GM18858 (cell line): ENCODE measurements at regions not wholly inside any gene's neighbourhood (a gene's known extent, or its start where the extent isn't known, plus 50 kb on each side); places are given as distances from the start of the nearest gene placed in this dataset.

ENCODE experiments used
- ATAC-seq: cut with Tn5 transposase; IDR thresholded peaks from one replicate; pipeline ENCODE4 v1.9.1; 2021; ENCODE audit not compliant: unreplicated experiment

DNA sequence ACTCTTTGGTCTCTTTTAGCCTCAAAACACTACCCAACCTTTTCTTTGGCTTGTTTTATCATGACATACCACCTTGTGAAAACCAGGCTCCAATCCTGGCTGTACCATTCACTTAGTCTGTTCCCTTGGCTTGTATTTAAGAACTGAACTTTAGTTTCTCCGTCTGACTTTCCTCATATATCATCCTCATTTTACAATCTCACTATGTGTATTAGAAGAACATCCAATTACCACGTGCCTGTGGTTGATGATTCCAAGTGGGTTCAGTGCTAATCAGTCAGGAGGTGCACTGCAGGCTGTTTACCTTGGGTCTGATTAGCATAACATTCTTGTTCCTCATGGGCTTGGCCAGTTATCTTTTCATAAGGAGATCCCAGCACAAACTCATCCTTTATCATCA, 144.8 kb upstream of the KLF14 start:
- no peak for ATAC-seq

DNA sequence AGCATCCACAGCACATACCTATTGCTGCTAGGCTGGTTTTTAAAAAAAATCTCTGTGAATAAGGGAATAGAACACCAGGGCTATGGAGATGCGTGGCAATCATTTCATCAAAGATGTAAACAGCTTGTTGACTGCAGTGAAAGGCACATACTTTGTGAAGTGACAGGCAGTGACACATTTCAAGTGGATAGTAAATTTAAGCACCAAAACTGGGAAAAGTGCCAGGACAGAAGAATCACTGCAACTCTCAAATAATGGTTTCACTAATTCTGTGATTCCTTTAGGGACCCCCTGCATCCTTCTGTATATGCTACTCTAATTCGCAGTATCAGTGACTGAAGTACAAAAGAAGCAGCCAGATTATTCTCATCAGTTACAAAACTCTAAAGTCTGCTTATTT, 145.2 kb upstream of the KLF14 start:
- no peak for ATAC-seq

DNA sequence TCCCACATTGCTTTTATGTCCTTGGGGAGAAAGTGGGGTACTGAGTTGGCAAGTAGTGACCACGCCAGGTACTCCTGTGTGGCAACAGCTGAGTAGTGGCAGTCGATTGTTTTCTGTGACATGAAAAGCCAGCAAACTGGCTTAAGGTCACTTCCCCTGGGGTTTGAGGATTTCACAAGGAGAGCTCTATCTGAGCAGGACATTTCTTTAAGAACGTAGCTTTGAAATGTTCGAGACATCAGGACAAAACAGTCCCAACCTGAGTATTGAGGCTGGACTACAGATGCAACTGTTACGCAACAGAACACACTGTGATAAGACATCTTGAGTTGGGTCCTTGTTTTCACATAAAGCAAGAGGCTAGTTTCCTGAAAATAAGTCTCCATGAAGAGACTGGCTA, 146.7 kb upstream of the KLF14 start:
- no peak for ATAC-seq

DNA sequence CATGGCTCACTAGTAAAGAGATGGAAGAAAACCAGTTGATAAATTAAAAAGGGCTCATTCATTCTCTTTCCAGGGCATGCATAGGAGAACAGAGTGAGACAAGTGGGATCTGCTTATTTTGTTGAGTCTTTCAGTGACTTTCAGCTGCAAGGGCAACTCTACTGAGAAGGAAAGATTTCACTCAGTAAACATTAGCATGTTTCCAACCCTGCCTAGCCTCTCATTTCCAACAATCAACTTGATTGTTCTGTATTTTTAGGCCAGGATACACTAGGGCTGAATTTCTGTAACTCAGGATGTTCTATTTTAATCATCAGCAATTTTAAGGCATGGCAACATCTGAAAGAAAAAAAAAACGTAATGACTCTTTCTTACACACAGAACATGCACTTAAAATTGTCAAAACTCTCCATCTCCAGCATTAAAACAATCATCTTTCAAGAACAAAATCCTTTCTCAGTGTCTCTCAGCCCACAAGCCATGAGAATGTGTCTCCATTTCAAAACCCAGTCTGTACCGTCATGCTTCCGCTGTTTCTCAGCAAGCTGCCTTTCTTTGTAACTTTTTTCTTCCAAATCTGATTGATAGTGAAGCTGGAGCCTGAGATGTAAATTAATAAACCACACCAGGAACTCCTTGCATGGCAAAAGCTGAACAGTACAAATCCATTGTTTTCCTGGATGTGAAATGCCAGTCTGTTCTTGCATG, 147.2 kb upstream of the KLF14 start:
- ATAC-seq, result no peak

DNA sequence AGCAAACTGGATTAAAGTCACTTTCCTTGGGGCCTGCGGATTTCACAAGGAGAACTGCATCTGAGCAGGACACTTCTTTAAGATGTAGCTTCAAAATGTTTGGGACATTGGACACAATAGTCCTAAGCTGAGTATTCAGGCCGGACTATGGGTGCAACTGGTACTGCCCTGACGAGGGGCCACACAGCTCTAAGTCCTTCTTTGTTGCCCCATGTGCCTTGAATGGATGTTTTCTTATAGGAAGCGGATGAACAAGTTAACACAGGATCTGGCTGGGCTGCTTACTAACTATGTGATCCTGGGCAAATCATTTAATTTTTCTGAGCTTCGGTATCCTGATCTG, 147.8 kb upstream of the KLF14 start:
- ATAC-seq, result no peak

DNA sequence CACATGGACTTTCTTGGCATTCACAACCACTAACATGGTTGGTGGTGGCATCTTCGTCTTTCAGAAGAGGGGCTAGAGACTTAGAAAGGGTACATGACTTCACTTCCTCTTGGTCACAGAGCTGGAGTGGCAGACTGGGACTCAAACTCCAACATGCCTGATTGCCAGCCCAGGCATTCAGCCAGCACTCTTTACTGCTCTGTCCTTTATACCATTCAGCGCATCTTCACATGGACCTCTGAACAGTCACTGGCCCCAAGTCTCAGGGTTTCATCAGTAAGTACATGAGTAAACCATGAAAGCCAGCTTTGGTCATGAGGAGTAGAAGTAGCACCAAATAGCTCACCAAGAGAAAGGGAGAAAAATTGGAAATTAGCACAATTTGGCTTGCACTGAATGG, 148.4 kb upstream of the KLF14 start:
- ATAC-seq, result no peak

DNA sequence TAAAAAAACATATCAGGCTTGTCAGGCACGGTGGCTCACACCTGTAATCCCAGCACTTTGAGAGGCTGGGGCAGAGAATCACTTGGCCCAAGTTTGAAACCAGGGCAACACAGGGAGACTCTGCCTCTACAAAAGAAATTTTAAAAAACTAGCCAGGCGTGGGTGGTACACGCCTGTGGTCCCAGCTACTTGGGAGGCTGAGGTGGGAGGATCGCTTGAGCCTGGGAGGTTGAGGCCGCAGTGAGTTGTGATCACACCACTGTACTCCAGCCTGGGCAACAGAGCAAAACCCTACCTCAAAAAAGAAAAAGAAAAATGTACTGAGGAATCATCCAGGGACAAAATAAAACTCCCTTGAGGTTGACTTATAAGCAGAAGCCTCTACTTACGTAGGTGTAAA, 149.9 kb upstream of the KLF14 start:
- no peak for ATAC-seq

DNA sequence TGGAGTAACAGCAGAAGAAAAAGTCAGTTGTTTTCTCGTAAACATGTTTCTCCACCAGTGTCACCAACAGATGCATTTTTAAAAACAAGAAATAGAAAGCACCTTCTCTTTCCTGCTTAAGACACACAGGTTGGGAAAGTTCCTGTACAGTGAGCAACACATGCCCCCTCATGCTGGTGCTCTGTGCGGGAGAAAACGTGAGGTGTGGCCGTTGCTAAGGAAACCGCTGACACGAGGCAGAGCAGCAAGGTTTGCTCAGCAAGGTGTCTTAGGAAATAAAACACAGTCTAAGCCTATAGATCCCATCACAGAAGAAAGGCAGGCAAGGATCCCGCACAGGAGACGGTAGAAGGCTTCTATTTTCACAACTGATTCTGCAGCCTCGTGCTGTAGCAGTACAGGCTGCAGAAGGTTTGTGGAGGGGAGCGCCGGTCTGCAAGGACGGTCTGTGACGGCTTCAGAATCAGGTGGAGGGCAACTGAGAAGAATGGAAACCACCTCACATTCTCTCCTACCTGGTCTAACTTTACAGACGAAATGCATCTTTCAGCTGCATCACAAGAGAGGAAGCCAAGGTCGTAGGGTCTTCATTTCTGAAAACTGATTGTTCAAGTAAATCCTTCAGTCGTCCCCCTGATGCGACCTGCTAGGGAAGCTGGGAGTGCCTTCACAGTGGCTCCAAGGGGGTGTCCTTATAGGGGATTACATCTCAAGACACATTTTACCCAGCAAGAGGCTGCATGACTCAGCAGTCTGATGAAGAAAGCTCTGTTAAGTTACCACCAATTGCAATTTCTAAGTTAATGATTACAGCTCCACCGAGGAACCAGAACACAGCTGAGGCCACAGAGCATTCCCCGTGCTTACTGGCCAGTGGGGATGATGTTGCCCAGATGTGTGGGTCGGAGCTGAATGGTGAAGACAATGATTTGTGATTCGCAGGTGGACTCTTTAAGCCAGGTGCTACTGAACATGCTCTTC, 150.7 kb upstream of the KLF14 start:
- ATAC-seq, result no peak

DNA sequence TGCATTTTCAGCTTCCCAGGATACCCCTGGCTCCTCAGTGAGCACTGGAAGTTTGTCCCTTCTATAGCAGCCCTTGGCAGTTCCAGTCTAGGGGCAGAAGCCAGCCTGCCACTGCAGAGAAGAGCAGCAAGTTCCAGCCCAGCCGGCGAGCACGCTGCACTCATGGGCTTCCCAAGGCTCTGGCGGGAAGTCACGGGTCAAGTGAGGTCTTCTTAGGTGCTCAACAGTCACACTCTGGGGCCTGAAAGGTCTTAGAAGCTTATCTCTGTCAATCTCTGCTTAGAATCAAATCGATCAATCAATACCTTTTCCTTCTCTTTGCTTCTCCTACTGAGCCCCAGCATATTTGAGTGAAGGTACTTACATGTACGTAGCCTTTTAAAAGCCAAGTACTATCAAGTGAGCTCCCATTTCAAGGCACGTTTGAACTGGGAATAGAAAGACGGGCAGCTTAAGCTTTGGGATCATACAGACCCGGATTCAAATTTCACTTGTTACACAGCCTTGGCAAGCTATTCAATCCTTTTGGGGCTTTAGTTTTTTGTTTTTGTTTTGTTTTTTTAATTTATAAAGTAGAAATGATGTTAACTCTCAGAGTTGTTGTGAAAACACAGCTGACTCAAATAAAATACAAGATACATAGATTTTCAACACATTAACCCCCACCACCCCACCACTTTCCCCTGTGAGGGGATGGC, 152.6 kb upstream of the KLF14 start:
- no peak for ATAC-seq

DNA sequence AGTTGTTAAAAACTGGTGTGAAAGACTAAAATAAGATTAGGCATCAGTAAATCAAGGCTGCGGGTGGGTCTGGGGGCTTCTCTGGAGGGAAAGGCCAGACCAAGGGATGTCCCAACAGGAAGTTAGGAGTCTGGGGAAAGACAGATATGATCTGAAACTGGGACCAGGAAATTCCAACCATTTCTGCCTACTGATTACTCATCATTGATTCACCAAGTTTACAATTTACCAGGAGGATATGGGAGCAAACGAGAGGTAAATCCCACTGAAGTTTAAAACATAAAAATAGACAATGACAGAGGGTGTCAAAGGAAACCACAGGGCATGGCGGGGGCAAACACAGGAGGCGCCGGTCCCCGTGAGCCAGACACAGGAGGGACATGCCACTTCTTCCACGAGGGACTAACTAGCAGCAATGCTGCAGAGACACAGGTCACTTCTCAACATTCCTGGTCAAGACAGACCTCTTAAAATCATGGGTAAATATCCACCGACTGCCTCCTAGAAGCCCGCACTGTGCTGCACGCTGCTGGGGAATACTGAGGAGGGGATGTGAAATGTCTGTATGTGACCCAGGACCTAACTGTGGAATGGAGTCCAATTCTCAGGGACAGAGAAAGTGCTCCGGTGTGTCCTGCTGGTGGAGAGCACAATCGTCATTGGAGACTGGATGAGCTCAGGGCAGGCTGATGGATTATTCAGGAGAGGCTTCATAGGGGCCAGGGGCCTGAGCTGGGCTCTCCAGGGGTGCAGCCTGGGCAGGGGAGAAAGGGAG, 153.4 kb upstream of the KLF14 start:
- ATAC-seq, result no peak

DNA sequence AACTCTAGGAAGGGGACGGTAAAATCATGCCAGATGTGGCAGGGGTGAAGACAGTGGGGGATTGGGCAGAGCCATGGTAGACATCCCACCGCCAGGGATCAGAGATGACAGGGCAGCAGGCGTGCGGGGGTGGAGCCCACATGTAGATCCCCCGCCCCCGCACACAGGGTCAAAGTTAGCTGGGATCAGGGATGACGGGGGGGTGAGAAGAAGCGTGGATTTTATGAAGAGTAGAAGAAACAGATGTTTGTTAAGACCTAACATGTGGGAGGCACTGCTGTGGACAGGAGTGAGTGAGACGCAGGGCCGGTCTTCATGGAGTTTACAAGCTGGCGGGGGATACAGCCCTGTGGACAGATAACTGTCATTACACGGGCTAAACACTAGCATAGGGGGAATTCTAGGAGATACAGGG, 154.0 kb upstream of the KLF14 start:
- no peak for ATAC-seq

DNA sequence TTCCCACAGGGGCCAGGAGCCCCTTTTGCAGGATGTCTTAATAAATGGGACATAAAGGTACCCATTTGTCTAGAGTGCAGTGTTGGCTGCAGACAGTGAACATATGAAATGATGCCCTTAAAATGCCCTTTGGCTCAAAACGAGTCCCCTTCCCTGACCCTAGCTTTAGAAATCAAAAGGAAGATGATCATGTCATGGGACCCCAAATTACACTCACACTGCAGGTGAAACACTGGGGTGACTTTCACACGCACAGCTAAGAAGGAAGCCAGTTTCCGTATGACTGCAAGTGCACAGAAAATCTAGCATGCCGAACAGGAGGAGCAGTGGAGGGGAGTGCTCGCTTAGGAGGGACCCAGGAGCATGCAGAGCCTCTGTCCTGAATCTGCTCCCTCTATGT, 154.5 kb upstream of the KLF14 start:
- no peak for ATAC-seq

DNA sequence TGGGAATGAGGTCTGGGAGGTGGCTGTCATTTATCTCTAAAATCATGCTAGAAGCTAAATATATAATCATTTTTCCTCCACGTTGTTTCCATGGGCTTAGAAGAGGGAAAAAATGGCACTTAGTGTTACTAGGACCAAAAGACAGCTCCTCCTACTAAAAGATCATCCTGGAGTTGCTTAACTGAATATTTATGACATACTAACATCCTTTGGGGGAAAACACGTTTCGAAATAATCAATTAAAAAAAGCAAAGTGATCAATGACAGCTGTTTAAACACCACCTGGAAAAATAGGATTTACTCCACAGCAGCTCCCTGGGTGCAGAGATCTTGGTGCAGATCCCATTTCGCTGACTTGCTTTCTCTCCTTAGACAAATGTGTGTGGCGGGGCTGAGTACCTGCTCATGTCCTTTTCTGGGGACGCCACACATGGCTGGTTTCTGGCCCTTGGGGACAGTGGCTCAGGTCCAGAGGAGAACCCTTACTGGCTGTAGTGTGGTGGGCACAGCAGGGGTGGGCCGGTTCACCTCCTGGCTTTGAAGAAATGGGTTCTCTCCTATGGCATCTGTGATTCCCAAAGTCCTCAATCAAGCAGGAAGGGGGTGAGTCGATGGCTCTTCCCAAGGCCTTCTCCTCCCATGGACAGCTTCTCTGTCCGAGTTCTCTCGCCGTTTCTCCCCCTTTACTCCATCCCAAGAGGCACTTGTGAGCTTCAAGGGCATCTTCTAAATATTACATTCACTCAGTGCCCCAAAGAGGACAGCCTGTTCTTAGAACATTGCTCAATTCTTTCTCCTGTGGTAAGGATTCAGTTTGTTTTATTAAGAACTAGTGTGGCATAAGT, 156.4 kb upstream of the KLF14 start:
- no peak for ATAC-seq

DNA sequence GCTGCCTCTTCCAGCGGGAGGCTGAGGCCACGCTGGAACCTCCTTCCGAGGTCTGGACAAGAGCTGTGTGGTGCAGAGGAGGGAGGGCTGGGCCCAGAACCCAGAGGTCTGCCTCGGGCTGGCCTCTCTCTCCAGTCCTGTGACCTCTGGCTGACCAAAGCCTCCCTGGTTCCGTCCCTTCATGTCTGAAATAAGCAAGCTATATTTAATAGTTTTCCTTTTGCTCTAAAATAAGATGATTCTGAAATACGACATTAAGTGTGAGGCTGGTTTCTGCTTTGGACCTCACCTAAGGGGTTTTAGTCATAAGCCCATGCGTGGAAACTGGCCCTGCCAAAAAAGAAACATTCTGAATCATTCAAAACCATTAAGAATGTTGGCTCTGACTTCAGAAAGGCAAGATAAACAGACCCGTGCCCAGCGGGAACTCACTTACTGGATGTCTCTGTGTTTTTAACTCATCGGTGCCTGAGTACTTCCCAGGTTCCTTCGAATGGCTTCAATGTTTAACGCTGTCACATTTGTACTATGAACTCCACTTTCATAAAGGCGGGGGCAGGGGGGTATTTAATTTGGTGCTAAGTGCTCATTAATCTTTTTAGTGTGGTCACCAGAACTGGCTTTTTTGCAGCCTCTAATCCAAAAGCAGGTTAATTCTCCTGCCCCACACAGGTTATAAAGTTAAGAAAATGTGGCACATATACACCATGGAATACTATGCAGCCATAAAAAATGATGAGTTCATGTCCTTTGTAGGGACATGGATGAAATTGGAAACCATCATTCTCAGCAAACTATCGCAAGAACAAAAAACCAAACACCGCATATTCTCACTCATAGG, 157.5 kb upstream of the KLF14 start:
- no peak for ATAC-seq

DNA sequence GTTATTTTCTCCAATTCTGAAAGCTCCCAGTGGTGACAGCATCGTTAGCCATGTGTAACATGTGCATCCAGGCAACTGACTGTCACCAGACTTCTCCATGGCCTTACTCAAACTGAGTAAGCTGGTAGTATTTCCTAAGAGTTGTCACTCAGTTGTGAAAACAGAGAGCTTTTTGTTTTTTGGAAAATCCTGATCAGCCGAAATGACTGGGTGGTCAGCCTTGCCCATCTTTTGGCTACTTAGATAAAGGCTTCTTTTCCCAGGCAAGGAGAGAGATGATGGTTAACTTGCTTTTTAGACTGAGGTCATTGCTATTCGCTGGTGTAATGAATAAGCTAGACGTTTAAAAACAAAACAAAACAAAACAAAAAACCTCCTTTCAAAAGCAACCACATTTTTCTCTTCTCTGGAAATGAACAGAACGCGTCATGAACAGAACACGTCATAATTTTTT, 159.5 kb upstream of the KLF14 start:
- ATAC-seq, result no peak

DNA sequence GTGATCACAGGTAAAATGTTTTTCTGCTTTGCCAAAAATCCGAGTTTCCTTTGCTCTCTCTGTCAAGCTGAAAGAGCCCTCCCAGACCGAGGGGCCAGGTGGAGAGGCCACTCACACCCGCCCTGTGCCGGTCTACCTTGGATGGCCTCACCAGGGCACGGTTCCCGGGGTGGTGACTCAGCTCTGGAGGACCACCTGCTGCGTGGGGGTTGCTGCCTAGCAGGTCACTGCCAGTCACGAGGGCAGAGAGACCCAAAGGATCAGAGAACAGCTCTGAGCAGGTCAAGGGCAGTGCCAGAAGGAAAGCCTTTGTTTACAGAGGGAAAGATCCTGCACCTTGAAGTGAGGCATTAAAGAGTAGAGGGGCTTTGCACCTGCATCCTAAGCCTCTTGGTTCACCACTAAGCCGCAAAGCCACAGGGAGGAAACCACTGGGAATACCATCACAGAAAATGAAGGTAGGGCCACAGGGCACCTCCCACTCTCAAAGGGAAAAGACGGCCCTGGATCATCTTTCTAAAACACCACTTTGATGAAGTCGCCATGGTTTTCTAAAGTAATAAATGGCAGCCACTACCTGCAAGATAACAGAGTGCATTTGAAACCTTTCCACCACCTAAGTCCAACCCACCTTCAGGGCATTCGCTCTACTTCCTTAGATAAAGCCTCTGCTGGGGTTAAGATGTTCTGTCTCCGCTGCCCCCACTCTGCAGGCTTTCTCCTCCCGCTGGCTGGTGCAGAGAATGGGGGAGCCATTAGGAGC, 160.3 kb upstream of the KLF14 start:
- ATAC-seq, result no peak

DNA sequence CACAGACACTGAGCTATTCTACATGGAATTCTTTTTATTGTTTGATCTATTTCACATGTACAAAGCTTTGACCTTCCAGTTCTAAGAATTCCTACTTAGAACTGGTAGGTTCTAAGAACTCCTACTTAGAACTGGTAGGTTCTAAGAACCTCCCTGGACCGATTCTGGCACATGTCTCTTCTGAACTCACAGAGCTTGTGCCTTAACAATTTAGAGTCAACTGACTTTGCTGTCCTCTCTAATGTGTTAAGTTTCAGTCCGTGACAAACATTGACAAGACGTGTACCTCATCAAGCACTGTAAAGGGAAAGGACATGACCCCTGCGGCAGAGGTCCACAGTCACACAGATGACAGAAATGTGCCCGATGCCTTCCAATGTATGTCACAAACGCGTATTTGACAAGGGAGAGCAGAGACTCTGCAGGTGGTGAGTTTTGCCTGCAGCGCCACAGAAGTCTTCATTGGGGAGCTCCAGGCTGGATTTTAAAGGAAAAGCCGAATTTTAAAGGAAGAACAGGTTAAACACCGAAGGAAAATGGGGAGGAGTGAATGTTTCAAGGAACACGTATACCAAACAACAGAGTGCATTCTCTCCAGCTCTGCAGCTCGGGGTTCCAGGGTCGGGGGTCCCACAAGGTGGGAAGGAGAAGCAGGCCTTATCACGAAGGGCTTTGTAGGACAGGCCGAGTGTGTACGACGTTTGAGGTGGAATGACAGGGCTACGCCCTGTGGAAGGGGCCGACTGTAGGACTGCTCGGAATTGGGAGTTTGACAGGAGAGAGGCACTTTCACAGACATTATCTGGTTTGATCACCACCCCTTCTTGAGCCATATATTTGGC, 161.1 kb upstream of the KLF14 start:
- no peak for ATAC-seq
